ENCODE measurements at regions not wholly inside any gene's neighbourhood (a gene's known extent, or its start where the extent isn't known, plus 50 kb on each side); places are given as distances from the start of the nearest gene placed in this dataset.

GRCh38 chr13:44758630-44759383, 182.7 kb upstream of the TSC22D1 start:
- no peak overlapping the region for H3K4me3 ChIP-seq (ENCODE audit: low read depth, low read length)
- peak; percentile 97 for DNase-seq (ENCODE audit: low read depth, low spot score)
- in situ Hi-C loops (cut with HindIII; ENCODE audit: low sequenced_read_pairs): no loop called here
- TF ChIP-seq CTCF (IDR thresholded peaks at IDR 0.05; ENCODE audit: low read depth, low read length): no peak

DNA sequence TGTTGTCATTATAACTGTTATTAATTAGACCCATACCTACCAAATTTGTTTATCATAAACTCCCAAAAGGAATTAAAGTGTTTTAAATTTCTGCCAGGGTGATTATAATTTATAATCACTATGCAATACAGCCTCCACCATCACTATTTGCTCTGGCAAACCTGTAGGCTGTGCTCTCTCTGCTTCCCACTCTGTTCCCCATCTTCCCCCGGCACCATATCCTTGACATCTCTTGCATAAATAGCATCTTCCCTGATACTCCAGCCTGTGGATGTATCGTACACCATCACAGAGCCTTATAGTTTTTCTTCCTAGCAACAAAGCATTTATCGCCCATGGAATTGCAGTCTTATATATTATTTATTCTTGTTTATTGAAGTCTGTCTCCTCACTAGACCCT, 181.5 kb upstream of the TSC22D1 start:
- DNase-seq (ENCODE audit: low read depth, low spot score): no peak
- in situ Hi-C loops (cut with HindIII; ENCODE audit: low sequenced_read_pairs): no loop called here
- TF ChIP-seq CTCF (IDR thresholded peaks at IDR 0.05; ENCODE audit: low read depth, low read length): no peak
- H3K4me3 ChIP-seq (ENCODE audit: low read depth, low read length): no peak overlapping the region

- no peak for TF ChIP-seq CTCF (IDR thresholded peaks at IDR 0.05; ENCODE audit: low read depth, low read length)
- in situ Hi-C loops (cut with HindIII; ENCODE audit: low sequenced_read_pairs): no loop called here
- H3K4me3 ChIP-seq (ENCODE audit: low read depth, low read length): no peak overlapping the region
- no peak for DNase-seq (ENCODE audit: low read depth, low spot score)
Measured at GRCh38 chr13:44756276-44756810, 180.2 kb upstream of the TSC22D1 start.

GRCh38 chr13:44755872-44756271, 179.7 kb upstream of the TSC22D1 start:
- in situ Hi-C loops (cut with HindIII; ENCODE audit: low sequenced_read_pairs): no loop called here
- no peak for TF ChIP-seq CTCF (IDR thresholded peaks at IDR 0.05; ENCODE audit: low read depth, low read length)
- DNase-seq (ENCODE audit: low read depth, low spot score): peak; percentile 81
- no peak overlapping the region for H3K4me3 ChIP-seq (ENCODE audit: low read depth, low read length)

GRCh38 chr13:44752164-44752563, 176.0 kb upstream of the TSC22D1 start:
- DNase-seq (ENCODE audit: low read depth, low spot score): peak; percentile 47
- TF ChIP-seq CTCF (IDR thresholded peaks at IDR 0.05; ENCODE audit: low read depth, low read length): no peak
- H3K4me3 ChIP-seq (ENCODE audit: low read depth, low read length): no peak overlapping the region
- in situ Hi-C loops (cut with HindIII; ENCODE audit: low sequenced_read_pairs): no loop called here

GRCh38 chr13:44750630-44751029, 174.5 kb upstream of the TSC22D1 start:
- no peak for TF ChIP-seq CTCF (IDR thresholded peaks at IDR 0.05; ENCODE audit: low read depth, low read length)
- H3K4me3 ChIP-seq (ENCODE audit: low read depth, low read length): no peak overlapping the region
- in situ Hi-C loops (cut with HindIII; ENCODE audit: low sequenced_read_pairs): no loop called here
- DNase-seq (ENCODE audit: low read depth, low spot score): no peak
